DND-41 (cell line): ENCODE measurements at regions not wholly inside any gene's neighbourhood (a gene's known extent, or its start where the extent isn't known, plus 50 kb on each side); places are given as distances from the start of the nearest gene placed in this dataset.

ENCODE experiments used
- ATAC-seq: fragments of 200-7000 bp; cut with Tn5 transposase; 3 replicates; pipeline ENCODE4 v1.9.1; 2021; ENCODE audit warnings: low read depth; ENCODE audit not compliant: insufficient read depth
- DNase-seq: peaks from one replicate; pipeline ENCODE4 v3.0.0-alpha.2; 2020
- H2AFZ ChIP-seq: 2 replicates; pipeline ENCODE4 v1.6.0; 2012; ENCODE audit warnings: low read depth, low read length
- H3K27ac ChIP-seq: 2 replicates; pipeline ENCODE4 v1.5.1; 2012; ENCODE audit warnings: low read length, inconsistent platforms
- H3K27me3 ChIP-seq: fragments of 200-600 bp; sonication (generic); 2 replicates; pipeline ENCODE4 v1.6.0; 2012; ENCODE audit warnings: low read length, mild to moderate bottlenecking, inconsistent platforms; ENCODE audit not compliant: insufficient read depth, poor library complexity
- H3K36me3 ChIP-seq: 2 replicates; pipeline ENCODE4 v1.5.1; 2012; ENCODE audit warnings: low read length, inconsistent platforms; ENCODE audit not compliant: insufficient read depth
- H3K4me1 ChIP-seq: 2 replicates; pipeline ENCODE4 v1.5.1; 2012; ENCODE audit warnings: mild to moderate bottlenecking, low read length; ENCODE audit not compliant: insufficient read depth
- H3K4me2 ChIP-seq: 2 replicates; pipeline ENCODE4 v1.6.0; 2012; ENCODE audit warnings: mild to moderate bottlenecking, moderate library complexity, low read length, inconsistent platforms; ENCODE audit not compliant: insufficient read depth
- H3K4me3 ChIP-seq, 2 experiments: fragments of 200-600 bp in 1 of 2; shearing (Covaris generic) in 1 of 2; 2 replicates each; pipeline ENCODE4 v1.5.1; 2012 to 2016; ENCODE audit warnings: inconsistent platforms in 2 of 2, low read length in 2 of 2, mild to moderate bottlenecking in 2 of 2, low read depth in 1 of 2, moderate library complexity in 1 of 2
- H3K79me2 ChIP-seq: 2 replicates; pipeline ENCODE4 v1.6.0; 2012; ENCODE audit warnings: low read length, inconsistent platforms; ENCODE audit not compliant: insufficient read depth
- H3K9ac ChIP-seq: 2 replicates; pipeline ENCODE4 v1.6.0; 2012; ENCODE audit warnings: low read depth, mild to moderate bottlenecking, inconsistent platforms, low read length, moderate library complexity
- H3K9me3 ChIP-seq: 2 replicates; pipeline ENCODE4 v1.5.1; 2012; ENCODE audit warnings: low read length, moderate library complexity, mild to moderate bottlenecking, inconsistent platforms; ENCODE audit not compliant: insufficient read depth, severe bottlenecking
- H4K20me1 ChIP-seq: 2 replicates; pipeline ENCODE4 v1.6.0; 2012; ENCODE audit warnings: low read length; ENCODE audit not compliant: insufficient read depth
- CTCF ChIP-seq: IDR thresholded peaks from 2 replicates; pipeline ENCODE4 v1.5.1; 2012; ENCODE audit warnings: borderline replicate concordance, low read length, moderate library complexity, mild to moderate bottlenecking; ENCODE audit not compliant: poor library complexity, severe bottlenecking; ENCODE audit errors: extremely low read depth
- EZH2 ChIP-seq: IDR thresholded peaks from 3 replicates; pipeline ENCODE4 v1.6.1; 2012; ENCODE audit warnings: borderline replicate concordance, low read depth, mild to moderate bottlenecking, moderate library complexity, low read length, inconsistent platforms; ENCODE audit not compliant: severe bottlenecking

- TF ChIP-seq EZH2 (no peak), CTCF (no peak)
- Histone ChIP-seq H3K36me3 (no peaks in the 10 kb centered on the region), H3K9ac (no peak overlapping the region), H4K20me1 (no peaks in the 10 kb centered on the region), H3K79me2 (no peaks in the 10 kb centered on the region), H2AFZ (no peak overlapping the region), H3K4me1 (no peaks in the 10 kb centered on the region), H3K4me3 (no peak overlapping the region), H3K4me2 (no peak overlapping the region), H3K27ac (no peak overlapping the region), H3K27me3 (no peaks in the 10 kb centered on the region), H3K9me3 (peaks cover 11% of the 10 kb centered on the region)
- ATAC-seq (no peak), DNase-seq (no peak)
These were observed 316.1 kb upstream of the IRX3 start for GRCh38 chr16:54602666-54603065.

DNA sequence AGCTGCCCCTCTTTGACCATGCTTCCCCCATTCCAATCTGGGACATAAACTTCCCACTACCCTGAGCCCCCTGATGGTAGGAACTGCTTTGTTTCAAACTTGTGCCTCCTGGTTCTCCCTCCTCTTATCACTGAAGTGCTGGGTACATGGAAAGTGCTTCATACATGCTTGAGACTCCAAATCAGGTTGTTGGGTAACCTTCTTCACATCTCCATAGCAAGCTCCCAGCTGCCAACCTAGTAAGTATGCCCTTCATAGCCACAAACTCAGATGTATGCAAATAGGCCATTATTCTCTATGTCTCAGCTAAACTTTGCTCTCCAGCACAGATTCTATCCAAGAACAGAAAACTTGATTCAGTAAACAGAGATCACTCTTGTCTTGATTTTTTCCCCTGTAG, 310.6 kb upstream of the IRX3 start:
- no peaks in the 10 kb centered on the region for H3K27me3 ChIP-seq
- no peak overlapping the region for H3K4me3 ChIP-seq
- H2AFZ ChIP-seq, result no peak overlapping the region
- no peak overlapping the region for H3K9ac ChIP-seq
- no peak overlapping the region for H3K4me2 ChIP-seq
- H3K36me3 ChIP-seq, result no peaks in the 10 kb centered on the region
- no peak for ATAC-seq
- H3K4me1 ChIP-seq, result peaks cover 5% of the 10 kb centered on the region
- DNase-seq, result no peak
- no peak overlapping the region for H3K27ac ChIP-seq
- TF ChIP-seq EZH2 (no peak), CTCF (no peak)
- H3K9me3 ChIP-seq, result peaks cover 2% of the 10 kb centered on the region
- H4K20me1 ChIP-seq, result no peaks in the 10 kb centered on the region
- H3K79me2 ChIP-seq, result no peaks in the 10 kb centered on the region

- ATAC-seq, result no peak
- TF ChIP-seq EZH2 (no peak), CTCF (no peak)
- no peak overlapping the region for H3K4me3 ChIP-seq
These were observed 309.0 kb upstream of the IRX3 start for GRCh38 chr16:54595621-54596020.

DNA sequence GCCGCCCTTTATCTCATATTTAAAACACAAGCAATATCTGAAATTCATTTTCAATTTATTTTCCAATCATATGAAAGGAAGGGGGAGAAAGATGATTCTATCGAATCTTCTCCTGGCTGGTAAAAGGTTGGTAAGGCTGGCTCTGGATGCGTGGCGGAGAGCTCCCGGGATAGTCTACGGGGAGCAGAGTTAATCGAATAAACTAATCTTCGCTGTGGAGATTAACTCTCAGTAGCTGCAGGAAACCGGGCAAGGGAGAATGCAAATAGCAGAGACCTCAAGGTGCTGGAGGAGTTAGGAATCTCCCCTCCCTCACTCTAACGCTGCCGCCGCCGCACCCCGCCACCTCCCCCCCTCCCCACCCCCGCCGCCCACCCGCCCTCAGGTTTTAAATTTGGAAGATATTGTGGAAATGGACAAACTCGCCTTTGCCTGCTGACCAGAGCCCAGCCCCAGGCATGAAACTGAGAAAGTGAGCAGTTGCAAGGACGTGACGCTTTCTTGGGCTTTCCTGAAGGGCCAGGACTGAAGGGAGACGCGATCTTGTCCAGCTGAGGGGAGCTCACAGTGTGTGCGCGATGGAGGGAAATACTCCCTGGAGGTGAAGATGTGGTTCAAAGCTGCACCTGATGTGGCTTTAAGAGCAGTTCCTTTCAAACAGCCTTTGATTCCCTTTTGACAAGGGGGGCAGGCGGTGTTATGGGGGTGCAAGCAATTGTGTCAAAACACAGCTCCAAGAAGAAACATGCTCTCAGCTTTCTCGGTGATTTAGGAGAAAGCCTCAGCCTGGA, 308.2 kb upstream of the IRX3 start:
- TF ChIP-seq CTCF (no peak), EZH2 (no peak)
- peak; percentile 38 for DNase-seq

More at GRCh38 chr16:54595621-54596020, 309.0 kb upstream of the IRX3 start:
- no peak overlapping the region for H3K27ac ChIP-seq
- no peak overlapping the region for H2AFZ ChIP-seq
- H3K9me3 ChIP-seq, result peaks cover 2% of the 10 kb centered on the region
- H4K20me1 ChIP-seq, result no peaks in the 10 kb centered on the region
- H3K4me2 ChIP-seq, result no peak overlapping the region
- H3K79me2 ChIP-seq, result no peaks in the 10 kb centered on the region
- no peak for DNase-seq
- H3K27me3 ChIP-seq, result no peaks in the 10 kb centered on the region
- no peak overlapping the region for H3K9ac ChIP-seq
- H3K4me1 ChIP-seq, result peaks cover 5% of the 10 kb centered on the region
- no peaks in the 10 kb centered on the region for H3K36me3 ChIP-seq

More for the DNA sequence above, 308.2 kb upstream of the IRX3 start:
- Histone ChIP-seq H3K36me3 (no peaks in the 10 kb centered on the region), H3K27ac (no peak overlapping the region), H3K79me2 (no peaks in the 10 kb centered on the region), H2AFZ (no peak overlapping the region), H3K9ac (no peak overlapping the region), H3K4me1 (peaks cover 5% of the 10 kb centered on the region), H3K4me3 (no peak overlapping the region), H3K4me2 (no peak overlapping the region), H3K27me3 (no peaks in the 10 kb centered on the region), H3K9me3 (peaks cover 2% of the 10 kb centered on the region), H4K20me1 (no peaks in the 10 kb centered on the region)
- peak; percentile 79 for ATAC-seq
